ENCODE measurements at regions not wholly inside any gene's neighbourhood (a gene's known extent, or its start where the extent isn't known, plus 50 kb on each side); places are given as distances from the start of the nearest gene placed in this dataset.

- TF ChIP-seq CTCF (conservative IDR thresholded peaks at IDR 0.05; ENCODE audit: low read depth in 2 of 2) (no peak), EZH2 (IDR thresholded peaks at IDR 0.05; ENCODE audit: low read depth, unreplicated experiment) (no peak), POLR2AphosphoS5 (IDR thresholded peaks at IDR 0.05; ENCODE audit: low read depth) (no peak), JUNB (IDR thresholded peaks at IDR 0.05; ENCODE audit: unreplicated experiment) (no peak), NANOG (IDR thresholded peaks at IDR 0.05; ENCODE audit: borderline replicate concordance) (no peak), REST (IDR thresholded peaks at IDR 0.05; ENCODE audit: unreplicated experiment) (no peak), EZH2phosphoT487 (IDR thresholded peaks at IDR 0.05; ENCODE audit: unreplicated experiment) (no peak), ZNF462 (CRISPR knock-in tag; IDR thresholded peaks at IDR 0.05) (no peak), CREB1 (CRISPR knock-in tag; IDR thresholded peaks at IDR 0.05; ENCODE audit: low read depth) (no peak), ETS1 (IDR thresholded peaks at IDR 0.05) (no peak)
Observed at GRCh38 chr20:40072907-40073306, 616.1 kb downstream of the MAFB start.
